CD4-positive, alpha-beta memory T cell (primary cell): ENCODE measurements at regions not wholly inside any gene's neighbourhood (a gene's known extent, or its start where the extent isn't known, plus 50 kb on each side); places are given as distances from the start of the nearest gene placed in this dataset.

Experiments
- CTCF ChIA-PET: fragments of 350-600 bp; sonication (Branson Sonifier 250); formaldehyde crosslinking; loops from one replicate; lab custom pipeline; 2021; ENCODE audit warnings: inconsistent platforms; ENCODE audit not compliant: partially characterized antibody; lab: Charles Lee
- POLR2A ChIA-PET: fragments of 350-600 bp; sonication (Branson Sonifier 250); formaldehyde crosslinking; loops from one replicate; lab custom pipeline; 2021; ENCODE audit not compliant: partially characterized antibody; lab: Charles Lee
- DNase-seq, 5 donors: peaks; one replicate each; pipeline versions ENCODE4 v3.0.0 to v3.0.0-alpha.2; 2020 to 2022; ENCODE audit warnings: mixed read lengths in 1 of 5
- H3K27ac ChIP-seq: one replicate; pipeline ENCODE4 v1.7.0; 2013; ENCODE audit warnings: low read depth, low read length
- H3K27me3 ChIP-seq: 2 replicates; pipeline ENCODE4 v1.7.0; 2013; ENCODE audit warnings: mild to moderate bottlenecking, low read length, moderate library complexity; ENCODE audit not compliant: insufficient read depth
- H3K36me3 ChIP-seq: 2 replicates; pipeline ENCODE4 v1.7.0; 2013; ENCODE audit warnings: mild to moderate bottlenecking, low read length, moderate library complexity; ENCODE audit not compliant: insufficient read depth
- H3K4me1 ChIP-seq: 2 replicates; pipeline ENCODE4 v1.7.0; 2013; ENCODE audit warnings: mild to moderate bottlenecking, low read length, moderate library complexity; ENCODE audit not compliant: insufficient read depth
- H3K4me3 ChIP-seq, 2 donors: one replicate each; pipeline ENCODE4 v1.7.0; 2013; ENCODE audit warnings: low read length in 2 of 2, mild to moderate bottlenecking in 1 of 2
- H3K9me3 ChIP-seq, 2 donors: one replicate each; pipeline ENCODE4 v1.7.0; 2013; ENCODE audit warnings: low read length in 2 of 2, control low read depth in 1 of 2; ENCODE audit not compliant: control insufficient read depth in 1 of 2
- H3K27ac Mint-ChIP-seq, 7 donors: one replicate each; pipeline ENCODE4 v1.8.0; 2020 to 2021; ENCODE audit warnings: mixed read lengths in 7 of 7, mild to moderate bottlenecking in 6 of 7, inconsistent platforms in 3 of 7, moderate library complexity in 3 of 7
- H3K27me3 Mint-ChIP-seq, 2 donors: one replicate each; pipeline ENCODE4 v1.8.0; 2020 to 2021; ENCODE audit warnings: mixed read lengths in 2 of 2
- H3K36me3 Mint-ChIP-seq, 2 donors: one replicate each; pipeline ENCODE4 v1.8.0; 2020 to 2021; ENCODE audit warnings: mixed read lengths in 2 of 2, inconsistent platforms in 1 of 2, mild to moderate bottlenecking in 1 of 2
- H3K4me1 Mint-ChIP-seq, 4 donors: one replicate each; pipeline ENCODE4 v1.8.0; 2020 to 2021; ENCODE audit warnings: mixed read lengths in 4 of 4, mild to moderate bottlenecking in 1 of 4
- H3K4me3 Mint-ChIP-seq, 8 donors: one replicate each; pipeline ENCODE4 v1.8.0; 2020 to 2021; ENCODE audit warnings: mixed read lengths in 8 of 8, mild to moderate bottlenecking in 7 of 8, moderate library complexity in 6 of 8, inconsistent platforms in 3 of 8
- H3K9me3 Mint-ChIP-seq, 8 donors: one replicate each; pipeline ENCODE4 v1.8.0; 2020 to 2021; ENCODE audit warnings: mixed read lengths in 8 of 8, mild to moderate bottlenecking in 5 of 8, inconsistent platforms in 3 of 8, moderate library complexity in 1 of 8
- intact Hi-C: fragments of 100-400 bp; cut with micrococcal nuclease; formaldehyde crosslinking; loops from one replicate; pipeline ENCODE4 v1.15.1; 2023

GRCh38 chr2:149738767-149739166 is 151.2 kb upstream of the MMADHC start:
- Histone ChIP-seq H3K9me3 (no peaks in the 10 kb centered on the region), H3K27me3 (no peaks in the 10 kb centered on the region), H3K4me1 (no peaks in the 10 kb centered on the region), H3K36me3 (no peaks in the 10 kb centered on the region), H3K4me3 (no peak overlapping the region), H3K27ac (no peak overlapping the region)
- ChIA-PET CTCF (interaction anchor here (0.6 kb wide), 1 partner anchor 197 kb away, joined by 3 read pairs; no protein-coding TSS in a partner anchor), POLR2A (no interaction called here)
- Mint-ChIP-seq H3K36me3 (no peaks in the 10 kb centered on the region), H3K9me3 (no peaks in the 10 kb centered on the region), H3K27me3 (no peaks in the 10 kb centered on the region), H3K4me1 (no peaks in the 10 kb centered on the region), H3K4me3 (no peak overlapping the region), H3K27ac (no peak overlapping the region)
- DNase-seq: no peak
- intact Hi-C loops: no loop called here

GRCh38 chr2:149737896-149738295 is 150.3 kb upstream of the MMADHC start:
- Histone ChIP-seq H3K4me3 (no peak overlapping the region), H3K27ac (no peak overlapping the region), H3K9me3 (no peaks in the 10 kb centered on the region), H3K4me1 (no peaks in the 10 kb centered on the region), H3K36me3 (no peaks in the 10 kb centered on the region), H3K27me3 (no peaks in the 10 kb centered on the region)
- no peaks in the 10 kb centered on the region for H3K36me3 Mint-ChIP-seq
- ChIA-PET CTCF (no interaction called here), POLR2A (no interaction called here)
- no peak for DNase-seq
- H3K4me3 Mint-ChIP-seq: no peak overlapping the region
- intact Hi-C loops: no loop called here
- no peaks in the 10 kb centered on the region for H3K4me1 Mint-ChIP-seq
- no peaks in the 10 kb centered on the region for H3K9me3 Mint-ChIP-seq
- H3K27me3 Mint-ChIP-seq: no peaks in the 10 kb centered on the region
- H3K27ac Mint-ChIP-seq: no peak overlapping the region

- no peaks in the 10 kb centered on the region for H3K27me3 ChIP-seq
- Mint-ChIP-seq H3K4me3 (no peak overlapping the region), H3K27me3 (peaks cover 0 to 2% of the 10 kb centered on the region in 2 donors), H3K4me1 (no peaks in the 10 kb centered on the region), H3K9me3 (no peaks in the 10 kb centered on the region), H3K36me3 (no peaks in the 10 kb centered on the region), H3K27ac (no peak overlapping the region)
- ChIA-PET CTCF (no interaction called here), POLR2A (no interaction called here)
- H3K9me3 ChIP-seq: no peaks in the 10 kb centered on the region
- H3K4me3 ChIP-seq: no peak overlapping the region
- H3K4me1 ChIP-seq: no peaks in the 10 kb centered on the region
- no peak overlapping the region for H3K27ac ChIP-seq
- DNase-seq: no peak
- intact Hi-C loops: no loop called here
- no peaks in the 10 kb centered on the region for H3K36me3 ChIP-seq
Measured at GRCh38 chr2:149735237-149735958, 147.8 kb upstream of the MMADHC start.

GRCh38 chr2:149733936-149734685 is 146.5 kb upstream of the MMADHC start:
- H3K9me3 Mint-ChIP-seq: no peaks in the 10 kb centered on the region
- intact Hi-C loops: no loop called here
- POLR2A ChIA-PET: no interaction called here
- no peak for DNase-seq
- Histone ChIP-seq H3K27ac (no peak overlapping the region), H3K4me3 (no peak overlapping the region), H3K4me1 (no peaks in the 10 kb centered on the region), H3K9me3 (no peaks in the 10 kb centered on the region), H3K36me3 (no peaks in the 10 kb centered on the region), H3K27me3 (no peaks in the 10 kb centered on the region)
- H3K27me3 Mint-ChIP-seq: peaks cover 0 to 2% of the 10 kb centered on the region in 2 donors
- H3K4me1 Mint-ChIP-seq: no peaks in the 10 kb centered on the region
- H3K4me3 Mint-ChIP-seq: no peak overlapping the region
- H3K36me3 Mint-ChIP-seq: no peaks in the 10 kb centered on the region
- CTCF ChIA-PET: interaction anchor here (0.7 kb wide), 1 partner anchor 30 kb away, joined by 3 read pairs; no protein-coding TSS in a partner anchor
- no peak overlapping the region for H3K27ac Mint-ChIP-seq

- no peak overlapping the region for H3K4me3 Mint-ChIP-seq
- ChIA-PET POLR2A (interaction anchor here (0.6 kb wide), 1 partner anchor 23 kb away, joined by 4 read pairs; no protein-coding TSS in a partner anchor), CTCF (no interaction called here)
- no peak overlapping the region for H3K4me3 ChIP-seq
- no peaks in the 10 kb centered on the region for H3K27me3 ChIP-seq
- H3K9me3 ChIP-seq: no peaks in the 10 kb centered on the region
- H3K27ac ChIP-seq: no peak overlapping the region
- no peak overlapping the region for H3K27ac Mint-ChIP-seq
- intact Hi-C loops: no loop called here
- no peaks in the 10 kb centered on the region for H3K9me3 Mint-ChIP-seq
- DNase-seq: no peak
- no peaks in the 10 kb centered on the region for H3K4me1 Mint-ChIP-seq
- no peaks in the 10 kb centered on the region for H3K36me3 ChIP-seq
- peaks cover 0 to 2% of the 10 kb centered on the region in 2 donors for H3K27me3 Mint-ChIP-seq
- no peaks in the 10 kb centered on the region for H3K36me3 Mint-ChIP-seq
- no peaks in the 10 kb centered on the region for H3K4me1 ChIP-seq
Measured at GRCh38 chr2:149732730-149733290, 145.2 kb upstream of the MMADHC start.

GRCh38 chr2:149732001-149732685 is 144.6 kb upstream of the MMADHC start:
- H3K9me3 ChIP-seq: no peaks in the 10 kb centered on the region
- no peaks in the 10 kb centered on the region for H3K36me3 Mint-ChIP-seq
- H3K4me1 ChIP-seq: no peaks in the 10 kb centered on the region
- intact Hi-C loops: no loop called here
- H3K27me3 ChIP-seq: no peaks in the 10 kb centered on the region
- ChIA-PET CTCF (no interaction called here), POLR2A (no interaction called here)
- H3K27me3 Mint-ChIP-seq: peaks cover 0 to 2% of the 10 kb centered on the region in 2 donors
- DNase-seq: no peak
- no peak overlapping the region for H3K4me3 Mint-ChIP-seq
- no peak overlapping the region for H3K27ac ChIP-seq
- H3K9me3 Mint-ChIP-seq: no peaks in the 10 kb centered on the region
- H3K36me3 ChIP-seq: no peaks in the 10 kb centered on the region
- H3K4me3 ChIP-seq: no peak overlapping the region
- H3K27ac Mint-ChIP-seq: no peak overlapping the region
- no peaks in the 10 kb centered on the region for H3K4me1 Mint-ChIP-seq

- CTCF ChIA-PET: no interaction called here
- no peak overlapping the region for H3K27ac Mint-ChIP-seq
- H3K4me1 Mint-ChIP-seq: no peaks in the 10 kb centered on the region
- POLR2A ChIA-PET: no interaction called here
- Histone ChIP-seq H3K9me3 (no peaks in the 10 kb centered on the region), H3K4me3 (no peak overlapping the region), H3K27me3 (no peaks in the 10 kb centered on the region), H3K36me3 (no peaks in the 10 kb centered on the region), H3K27ac (no peak overlapping the region), H3K4me1 (no peaks in the 10 kb centered on the region)
- H3K27me3 Mint-ChIP-seq: peaks cover 0 to 4% of the 10 kb centered on the region in 2 donors
- no peak for DNase-seq
- no peaks in the 10 kb centered on the region for H3K36me3 Mint-ChIP-seq
- no peaks in the 10 kb centered on the region for H3K9me3 Mint-ChIP-seq
- intact Hi-C loops: no loop called here
- H3K4me3 Mint-ChIP-seq: no peak overlapping the region
Measured at GRCh38 chr2:149731079-149731478, 143.5 kb upstream of the MMADHC start.
